ENCODE measurements at regions not wholly inside any gene's neighbourhood (a gene's known extent, or its start where the extent isn't known, plus 50 kb on each side); places are given as distances from the start of the nearest gene placed in this dataset.

DNA sequence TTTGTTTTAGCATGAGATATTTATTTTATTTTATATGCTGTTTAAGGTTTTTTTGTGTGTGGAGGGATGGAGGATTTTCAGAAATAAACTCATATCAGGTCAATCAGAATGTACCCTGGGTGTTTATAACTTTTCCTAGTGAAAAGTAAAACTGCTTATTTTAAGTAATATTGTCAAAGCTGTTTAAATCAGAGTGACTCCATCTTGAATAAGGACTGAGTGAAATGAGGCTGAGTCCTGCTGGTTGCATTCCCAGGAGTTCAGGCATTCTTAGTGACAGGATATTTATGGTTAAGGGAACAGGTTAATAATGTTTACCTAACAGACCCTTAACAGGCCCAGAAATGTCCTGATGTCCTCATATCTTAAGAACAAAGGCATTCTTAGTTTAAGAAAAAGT, 1160.9 kb upstream of the PCDH7 start (continued):
- TF ChIP-seq ATF4 (CRISPR knock-in tag; IDR thresholded peaks at IDR 0.05) (no peak), CREB3 (CRISPR knock-in tag; IDR thresholded peaks at IDR 0.05) (no peak)
- TF ChIP-seq, protein P1, sequence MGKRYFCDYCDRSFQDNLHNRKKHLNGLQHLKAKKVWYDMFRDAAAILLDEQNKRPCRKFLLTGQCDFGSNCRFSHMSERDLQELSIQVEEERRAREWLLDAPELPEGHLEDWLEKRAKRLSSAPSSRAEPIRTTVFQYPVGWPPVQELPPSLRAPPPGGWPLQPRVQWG (CRISPR knock-in tag; IDR thresholded peaks at IDR 0.05; ENCODE audit: borderline replicate concordance, low read depth), result no peak

DNA sequence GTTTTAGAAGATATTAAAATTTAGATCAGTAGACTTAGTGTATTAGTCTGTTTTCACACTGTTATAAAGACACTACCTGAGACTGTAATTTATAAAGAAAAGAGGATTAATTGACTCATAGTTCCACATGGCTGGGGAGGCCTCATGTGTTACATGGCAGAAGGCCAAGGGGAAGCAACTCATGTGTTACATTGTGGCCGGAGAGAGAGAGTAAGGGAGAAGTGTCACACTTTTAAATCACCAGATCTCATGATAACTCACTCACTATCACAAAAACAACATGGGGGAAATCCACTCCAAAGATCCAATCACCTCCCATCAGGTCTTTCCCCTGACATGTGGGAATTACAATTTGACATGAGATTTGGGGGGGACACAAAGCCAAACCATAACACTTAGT, 1159.7 kb upstream of the PCDH7 start:
- no peaks in the 10 kb centered on the region for H3K79me2 ChIP-seq (ENCODE audit: insufficient read depth, low read length)
- no peaks in the 10 kb centered on the region for H4K20me1 ChIP-seq (ENCODE audit: insufficient read depth, low read length)
- H3K27ac ChIP-seq (ENCODE audit: extremely low read length, insufficient read depth, low read length), result no peak overlapping the region
- CTCF ChIA-PET (ENCODE audit: low intra/inter-chr PET ratio, low total read pairs), result no interaction called here
- no peak overlapping the region for H3K9ac ChIP-seq (ENCODE audit: insufficient read depth, low read depth, low read length)
- H3K4me1 ChIP-seq (ENCODE audit: insufficient read depth, low read length), result no peaks in the 10 kb centered on the region
- ATAC-seq, result no peak
- H3K27me3 ChIP-seq (ENCODE audit: control insufficient read depth in 1 of 2, insufficient read depth in 2 of 2, low read length in 2 of 2), result no peaks in the 10 kb centered on the region
- no peak overlapping the region for H3K4me2 ChIP-seq (ENCODE audit: low read depth, low read length)
- H3K36me3 ChIP-seq (replicated peaks in 1 of 2; ENCODE audit: control insufficient read depth in 1 of 2, insufficient read depth in 2 of 2, low read length in 2 of 2), result no peaks in the 10 kb centered on the region
- POLR2A ChIA-PET, result no interaction called here
- in situ Hi-C loops (cut with HindIII; ENCODE audit: extremely low pct_ligation_motif_present, low pct_unique_long_range_greater_than_20kb) (no loop called here), intact Hi-C loops (cut with micrococcal nuclease; ENCODE audit: unreplicated experiment) (no loop called here)
- no peak for DNase-seq (ENCODE audit: low spot score)
- H3K9me3 ChIP-seq (ENCODE audit: low read length), result peaks cover 46% of the 10 kb centered on the region
- H3K4me3 ChIP-seq (replicated peaks in 1 of 3; ENCODE audit: insufficient read depth in 1 of 3, low read depth in 2 of 3, low read length in 3 of 3), result no peak overlapping the region
- 8% methylated on average over 1 of the region's 1 CpG for WGBS (ENCODE audit: low lambda C conversion rate)
- no peak overlapping the region for H2AFZ ChIP-seq (ENCODE audit: low read length)
- FAIRE-seq, result no peak
- BruUV-seq (replicated peaks), result no TSS peak
- TF ChIP-seq KDM5B (CRISPR knock-in tag; IDR thresholded peaks at IDR 0.05; ENCODE audit: borderline replicate concordance) (no peak), ZNF724P (CRISPR knock-in tag; IDR thresholded peaks at IDR 0.05; ENCODE audit: borderline replicate concordance) (no peak), ZNF879 (CRISPR knock-in tag; IDR thresholded peaks at IDR 0.05) (no peak), ZNF101 (CRISPR knock-in tag; IDR thresholded peaks at IDR 0.05; ENCODE audit: borderline replicate concordance, low read depth) (no peak), ZNF777 (CRISPR knock-in tag; IDR thresholded peaks at IDR 0.05) (no peak), BRCA1 (CRISPR knock-in tag; IDR thresholded peaks at IDR 0.05) (no peak)
- TF ChIP-seq, protein P2, sequence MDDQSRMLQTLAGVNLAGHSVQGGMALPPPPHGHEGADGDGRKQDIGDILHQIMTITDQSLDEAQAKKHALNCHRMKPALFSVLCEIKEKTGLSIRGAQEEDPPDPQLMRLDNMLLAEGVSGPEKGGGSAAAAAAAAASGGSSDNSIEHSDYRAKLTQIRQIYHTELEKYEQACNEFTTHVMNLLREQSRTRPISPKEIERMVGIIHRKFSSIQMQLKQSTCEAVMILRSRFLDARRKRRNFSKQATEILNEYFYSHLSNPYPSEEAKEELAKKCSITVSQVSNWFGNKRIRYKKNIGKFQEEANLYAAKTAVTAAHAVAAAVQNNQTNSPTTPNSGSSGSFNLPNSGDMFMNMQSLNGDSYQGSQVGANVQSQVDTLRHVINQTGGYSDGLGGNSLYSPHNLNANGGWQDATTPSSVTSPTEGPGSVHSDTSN (CRISPR knock-in tag; IDR thresholded peaks at IDR 0.05; ENCODE audit: borderline replicate concordance), result no peak
- TF ChIP-seq, protein P3, sequence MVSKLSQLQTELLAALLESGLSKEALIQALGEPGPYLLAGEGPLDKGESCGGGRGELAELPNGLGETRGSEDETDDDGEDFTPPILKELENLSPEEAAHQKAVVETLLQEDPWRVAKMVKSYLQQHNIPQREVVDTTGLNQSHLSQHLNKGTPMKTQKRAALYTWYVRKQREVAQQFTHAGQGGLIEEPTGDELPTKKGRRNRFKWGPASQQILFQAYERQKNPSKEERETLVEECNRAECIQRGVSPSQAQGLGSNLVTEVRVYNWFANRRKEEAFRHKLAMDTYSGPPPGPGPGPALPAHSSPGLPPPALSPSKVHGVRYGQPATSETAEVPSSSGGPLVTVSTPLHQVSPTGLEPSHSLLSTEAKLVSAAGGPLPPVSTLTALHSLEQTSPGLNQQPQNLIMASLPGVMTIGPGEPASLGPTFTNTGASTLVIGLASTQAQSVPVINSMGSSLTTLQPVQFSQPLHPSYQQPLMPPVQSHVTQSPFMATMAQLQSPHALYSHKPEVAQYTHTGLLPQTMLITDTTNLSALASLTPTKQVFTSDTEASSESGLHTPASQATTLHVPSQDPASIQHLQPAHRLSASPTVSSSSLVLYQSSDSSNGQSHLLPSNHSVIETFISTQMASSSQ (IDR thresholded peaks at IDR 0.05; ENCODE audit: low read depth), result no peak
- TF ChIP-seq, protein P3 (CRISPR knock-in tag; IDR thresholded peaks at IDR 0.05; ENCODE audit: borderline replicate concordance), result no peak
- TF ChIP-seq, protein P4, sequence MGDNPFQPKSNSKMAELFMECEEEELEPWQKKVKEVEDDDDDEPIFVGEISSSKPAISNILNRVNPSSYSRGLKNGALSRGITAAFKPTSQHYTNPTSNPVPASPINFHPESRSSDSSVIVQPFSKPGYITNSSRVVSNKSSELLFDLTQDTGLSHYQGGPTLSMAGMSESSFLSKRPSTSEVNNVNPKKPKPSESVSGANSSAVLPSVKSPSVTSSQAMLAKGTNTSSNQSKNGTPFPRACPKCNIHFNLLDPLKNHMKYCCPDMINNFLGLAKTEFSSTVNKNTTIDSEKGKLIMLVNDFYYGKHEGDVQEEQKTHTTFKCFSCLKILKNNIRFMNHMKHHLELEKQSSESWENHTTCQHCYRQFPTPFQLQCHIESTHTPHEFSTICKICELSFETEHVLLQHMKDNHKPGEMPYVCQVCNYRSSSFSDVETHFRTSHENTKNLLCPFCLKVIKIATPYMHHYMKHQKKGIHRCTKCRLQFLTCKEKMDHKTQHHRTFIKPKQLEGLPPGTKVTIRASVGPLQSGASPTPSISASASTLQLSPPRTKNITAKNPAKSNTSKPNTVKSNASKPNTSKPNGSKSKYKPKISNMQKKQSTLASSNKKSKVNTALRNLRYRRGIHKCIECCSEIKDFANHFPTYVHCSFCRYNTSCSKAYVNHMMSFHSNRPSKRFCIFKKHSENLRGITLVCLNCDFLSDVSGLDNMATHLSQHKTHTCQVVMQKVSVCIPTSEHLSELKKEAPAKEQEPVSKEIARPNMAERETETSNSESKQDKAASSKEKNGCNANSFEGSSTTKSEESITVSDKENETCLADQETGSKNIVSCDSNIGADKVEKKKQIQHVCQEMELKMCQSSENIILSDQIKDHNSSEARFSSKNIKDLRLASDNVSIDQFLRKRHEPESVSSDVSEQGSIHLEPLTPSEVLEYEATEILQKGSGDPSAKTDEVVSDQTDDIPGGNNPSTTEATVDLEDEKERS (CRISPR knock-in tag; IDR thresholded peaks at IDR 0.05), result no peak
